HL-60 (cell line): ENCODE measurements at regions not wholly inside any gene's neighbourhood (a gene's known extent, or its start where the extent isn't known, plus 50 kb on each side); places are given as distances from the start of the nearest gene placed in this dataset.

ENCODE experiments used
- DNase-seq, 2 experiments: peaks; one replicate each; pipeline ENCODE4 v3.0.0-alpha.2; 2010 to 2020; ENCODE audit warnings: low read depth in 1 of 2, low spot score in 1 of 2
- H3K27ac ChIP-seq: fragments of 250-450 bp; sonication (Bioruptor Pico); replicated peaks from 2 replicates; pipeline ENCODE4 v1.5.1; 2020; ENCODE audit warnings: mild to moderate bottlenecking, moderate library complexity
- H3K27me3 ChIP-seq: fragments of 250-450 bp; sonication (Bioruptor Pico); 2 replicates; pipeline ENCODE4 v1.5.1; 2021; ENCODE audit warnings: mild to moderate bottlenecking, moderate library complexity; ENCODE audit not compliant: insufficient read depth, poor library complexity, severe bottlenecking
- H3K4me3 ChIP-seq: replicated peaks from 2 replicates; pipeline ENCODE4 v1.5.1; 2011; ENCODE audit warnings: mild to moderate bottlenecking, control low read depth, low read length; ENCODE audit not compliant: insufficient read depth
- GABPA ChIP-seq: IDR thresholded peaks from 2 replicates; pipeline ENCODE4 v1.6.1; 2012; ENCODE audit warnings: low read depth
- POLR2AphosphoS5 ChIP-seq: IDR thresholded peaks from 2 replicates; pipeline ENCODE4 v1.6.1; 2012; ENCODE audit warnings: low read depth
- SPI1 ChIP-seq: IDR thresholded peaks from 2 replicates; pipeline ENCODE4 v1.6.1; 2012; ENCODE audit warnings: low read depth, mild to moderate bottlenecking, borderline replicate concordance
- TF ChIP-seq, protein P1 (sequence below): IDR thresholded peaks from one replicate; pipeline ENCODE4 v1.5.1; 2011; ENCODE audit warnings: low read length, control low read depth, inconsistent platforms; ENCODE audit not compliant: insufficient read depth
- TF ChIP-seq, protein P2 (sequence below): IDR thresholded peaks from 2 replicates; pipeline ENCODE4 v1.6.1; 2012; ENCODE audit warnings: low read depth; ENCODE audit not compliant: insufficient replicate concordance

DNA sequence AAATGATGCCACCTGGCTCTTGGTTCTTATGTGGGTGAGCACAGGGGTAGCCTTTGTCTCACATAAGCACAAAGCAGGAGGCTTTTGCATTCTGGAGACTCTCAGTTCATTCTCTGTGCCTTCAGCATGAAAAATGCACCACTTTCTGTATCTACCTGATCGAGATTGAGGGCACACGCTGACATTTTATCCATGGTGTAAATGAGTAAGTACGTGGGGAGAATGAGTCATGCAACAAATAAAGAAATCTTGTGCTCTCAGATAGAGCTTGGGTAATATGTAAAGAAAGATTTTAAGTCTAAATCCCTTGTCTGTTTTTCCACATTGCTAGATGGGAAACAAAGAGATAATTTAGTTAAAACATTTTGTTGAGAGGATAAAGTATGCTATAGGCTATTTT, 607.2 kb upstream of the WWC1 start:
- Histone ChIP-seq H3K27me3 (no peaks in the 10 kb centered on the region), H3K27ac (no peak overlapping the region), H3K4me3 (no peak overlapping the region)
- DNase-seq = no peak
- TF ChIP-seq GABPA = no peak
- TF ChIP-seq, protein P1, sequence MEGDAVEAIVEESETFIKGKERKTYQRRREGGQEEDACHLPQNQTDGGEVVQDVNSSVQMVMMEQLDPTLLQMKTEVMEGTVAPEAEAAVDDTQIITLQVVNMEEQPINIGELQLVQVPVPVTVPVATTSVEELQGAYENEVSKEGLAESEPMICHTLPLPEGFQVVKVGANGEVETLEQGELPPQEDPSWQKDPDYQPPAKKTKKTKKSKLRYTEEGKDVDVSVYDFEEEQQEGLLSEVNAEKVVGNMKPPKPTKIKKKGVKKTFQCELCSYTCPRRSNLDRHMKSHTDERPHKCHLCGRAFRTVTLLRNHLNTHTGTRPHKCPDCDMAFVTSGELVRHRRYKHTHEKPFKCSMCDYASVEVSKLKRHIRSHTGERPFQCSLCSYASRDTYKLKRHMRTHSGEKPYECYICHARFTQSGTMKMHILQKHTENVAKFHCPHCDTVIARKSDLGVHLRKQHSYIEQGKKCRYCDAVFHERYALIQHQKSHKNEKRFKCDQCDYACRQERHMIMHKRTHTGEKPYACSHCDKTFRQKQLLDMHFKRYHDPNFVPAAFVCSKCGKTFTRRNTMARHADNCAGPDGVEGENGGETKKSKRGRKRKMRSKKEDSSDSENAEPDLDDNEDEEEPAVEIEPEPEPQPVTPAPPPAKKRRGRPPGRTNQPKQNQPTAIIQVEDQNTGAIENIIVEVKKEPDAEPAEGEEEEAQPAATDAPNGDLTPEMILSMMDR = no peak
- TF ChIP-seq, protein P2, sequence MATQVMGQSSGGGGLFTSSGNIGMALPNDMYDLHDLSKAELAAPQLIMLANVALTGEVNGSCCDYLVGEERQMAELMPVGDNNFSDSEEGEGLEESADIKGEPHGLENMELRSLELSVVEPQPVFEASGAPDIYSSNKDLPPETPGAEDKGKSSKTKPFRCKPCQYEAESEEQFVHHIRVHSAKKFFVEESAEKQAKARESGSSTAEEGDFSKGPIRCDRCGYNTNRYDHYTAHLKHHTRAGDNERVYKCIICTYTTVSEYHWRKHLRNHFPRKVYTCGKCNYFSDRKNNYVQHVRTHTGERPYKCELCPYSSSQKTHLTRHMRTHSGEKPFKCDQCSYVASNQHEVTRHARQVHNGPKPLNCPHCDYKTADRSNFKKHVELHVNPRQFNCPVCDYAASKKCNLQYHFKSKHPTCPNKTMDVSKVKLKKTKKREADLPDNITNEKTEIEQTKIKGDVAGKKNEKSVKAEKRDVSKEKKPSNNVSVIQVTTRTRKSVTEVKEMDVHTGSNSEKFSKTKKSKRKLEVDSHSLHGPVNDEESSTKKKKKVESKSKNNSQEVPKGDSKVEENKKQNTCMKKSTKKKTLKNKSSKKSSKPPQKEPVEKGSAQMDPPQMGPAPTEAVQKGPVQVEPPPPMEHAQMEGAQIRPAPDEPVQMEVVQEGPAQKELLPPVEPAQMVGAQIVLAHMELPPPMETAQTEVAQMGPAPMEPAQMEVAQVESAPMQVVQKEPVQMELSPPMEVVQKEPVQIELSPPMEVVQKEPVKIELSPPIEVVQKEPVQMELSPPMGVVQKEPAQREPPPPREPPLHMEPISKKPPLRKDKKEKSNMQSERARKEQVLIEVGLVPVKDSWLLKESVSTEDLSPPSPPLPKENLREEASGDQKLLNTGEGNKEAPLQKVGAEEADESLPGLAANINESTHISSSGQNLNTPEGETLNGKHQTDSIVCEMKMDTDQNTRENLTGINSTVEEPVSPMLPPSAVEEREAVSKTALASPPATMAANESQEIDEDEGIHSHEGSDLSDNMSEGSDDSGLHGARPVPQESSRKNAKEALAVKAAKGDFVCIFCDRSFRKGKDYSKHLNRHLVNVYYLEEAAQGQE = no peak
- TF ChIP-seq SPI1 = no peak
- no peak for TF ChIP-seq POLR2AphosphoS5

DNA sequence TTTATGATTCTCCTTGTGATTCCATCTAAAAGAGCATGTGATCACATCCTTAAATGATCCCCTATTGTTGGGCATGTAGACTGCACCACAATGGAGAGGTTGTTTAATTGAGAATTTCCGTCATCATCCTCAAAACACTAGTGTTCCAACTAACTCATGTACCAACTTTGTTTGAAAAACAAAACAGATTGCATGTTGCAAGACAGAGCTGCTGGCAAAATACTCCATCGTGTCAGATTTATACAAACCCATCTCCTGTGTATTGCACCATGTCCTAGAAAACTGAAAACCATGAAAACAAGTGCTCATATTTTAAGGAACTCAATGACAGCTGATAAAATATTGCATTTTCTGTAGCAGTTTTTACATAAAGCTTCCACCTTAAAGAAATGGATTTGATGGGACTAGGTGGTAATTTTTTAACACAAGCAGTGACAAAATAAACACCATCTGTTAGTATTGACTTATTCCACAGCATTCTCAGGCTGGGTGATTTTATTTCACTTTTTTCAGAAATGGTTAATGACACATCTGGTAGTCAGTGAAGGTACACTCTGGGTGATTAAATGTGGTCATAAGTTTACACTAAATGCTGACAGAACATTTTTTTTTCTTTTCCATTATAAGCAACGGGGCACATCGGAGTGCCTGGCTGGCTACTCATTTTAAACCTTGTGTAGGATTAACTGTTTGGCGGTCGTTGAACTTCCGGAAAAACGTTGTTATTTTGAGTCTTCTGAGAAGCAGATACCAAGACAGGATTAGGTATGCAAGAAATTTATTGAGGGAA, 602.9 kb upstream of the WWC1 start:
- no peak overlapping the region for H3K27ac ChIP-seq
- DNase-seq = no peak

DNA sequence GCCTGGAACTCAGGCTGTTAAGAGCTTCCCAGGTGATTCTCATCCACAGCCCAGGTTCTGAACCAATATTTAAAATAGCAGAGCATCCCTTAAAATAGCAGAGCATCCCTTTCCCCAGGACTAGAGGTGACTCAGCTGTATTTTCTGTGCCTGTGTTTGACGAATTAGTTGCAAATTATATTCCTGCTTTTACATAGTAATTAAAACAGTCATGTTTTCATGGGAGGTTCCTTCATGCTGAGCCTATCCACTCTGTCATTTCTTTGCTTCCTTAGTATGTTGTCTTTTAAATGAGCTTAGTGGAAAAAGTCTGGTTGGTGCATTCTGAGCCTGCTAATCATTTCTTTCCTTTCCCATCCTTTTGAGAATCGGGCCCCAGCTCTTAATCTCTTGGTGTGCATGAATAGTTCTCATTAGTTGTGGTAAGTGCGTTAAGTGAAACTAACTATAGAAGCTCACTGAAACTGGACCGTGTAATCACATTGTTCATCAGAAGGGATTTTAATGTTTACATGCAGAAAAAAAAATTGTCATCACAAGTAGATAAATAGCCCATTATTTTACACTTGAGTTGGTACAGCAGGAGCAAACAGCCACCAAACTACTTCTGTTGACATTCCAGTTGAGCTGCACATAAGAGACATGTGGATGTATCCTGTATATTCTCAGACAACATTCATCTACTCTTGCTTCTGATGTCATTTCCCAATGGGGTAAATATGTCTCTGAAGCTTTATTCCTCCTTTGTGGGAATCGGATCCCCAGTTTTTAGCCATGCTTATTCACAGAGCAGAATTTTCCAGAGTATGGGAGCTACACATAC, 596.9 kb upstream of the WWC1 start:
- no peaks in the 10 kb centered on the region for H3K27me3 ChIP-seq
- H3K27ac ChIP-seq = no peak overlapping the region
- TF ChIP-seq SPI1 (no peak), GABPA (no peak), POLR2AphosphoS5 (no peak)
- TF ChIP-seq, protein P2 = no peak
- DNase-seq = no peak
- H3K4me3 ChIP-seq = no peak overlapping the region

More for the DNA sequence above, 602.9 kb upstream of the WWC1 start:
- Histone ChIP-seq H3K27me3 (no peaks in the 10 kb centered on the region), H3K4me3 (no peak overlapping the region)
- TF ChIP-seq, protein P1 = no peak
- TF ChIP-seq POLR2AphosphoS5 (no peak), GABPA (no peak), SPI1 (no peak)
- TF ChIP-seq, protein P2 = no peak
